ENCODE measurements at regions not wholly inside any gene's neighbourhood (a gene's known extent, or its start where the extent isn't known, plus 50 kb on each side); places are given as distances from the start of the nearest gene placed in this dataset.

DNA sequence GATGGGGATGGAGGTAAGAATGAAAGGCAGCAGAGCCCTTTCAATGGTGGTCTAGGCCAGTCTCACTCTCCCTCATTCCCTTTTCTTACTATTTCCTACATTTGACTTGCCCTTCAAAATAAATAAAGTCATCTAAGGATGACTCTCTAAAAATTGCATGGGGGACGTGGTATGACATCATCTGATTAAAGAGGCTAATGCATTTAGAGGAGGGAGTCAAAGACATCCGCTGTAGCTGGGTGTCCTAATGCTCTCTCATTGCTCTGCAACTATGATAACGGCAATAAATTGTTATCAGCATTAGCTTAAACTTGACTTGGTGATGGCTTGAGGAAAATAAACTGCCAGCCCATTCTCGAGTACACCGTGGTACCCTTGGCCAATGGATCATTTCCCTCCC is 225.6 kb upstream of the PBX1 start:
- no peak overlapping the region for H3K4me3 ChIP-seq (replicated peaks; ENCODE audit: low read depth, low read length)
- no peak for TF ChIP-seq CTCF (IDR thresholded peaks at IDR 0.05; ENCODE audit: low read depth, low read length, missing control alignments)
- no peak for DNase-seq (ENCODE audit: extremely low read depth, low read depth)

GRCh38 chr1:164337394-164337793 is 221.6 kb upstream of the PBX1 start:
- no peak for TF ChIP-seq CTCF (IDR thresholded peaks at IDR 0.05; ENCODE audit: low read depth, low read length, missing control alignments)
- no peak for DNase-seq (ENCODE audit: extremely low read depth, low read depth)
- no peak overlapping the region for H3K4me3 ChIP-seq (replicated peaks; ENCODE audit: low read depth, low read length)

DNA sequence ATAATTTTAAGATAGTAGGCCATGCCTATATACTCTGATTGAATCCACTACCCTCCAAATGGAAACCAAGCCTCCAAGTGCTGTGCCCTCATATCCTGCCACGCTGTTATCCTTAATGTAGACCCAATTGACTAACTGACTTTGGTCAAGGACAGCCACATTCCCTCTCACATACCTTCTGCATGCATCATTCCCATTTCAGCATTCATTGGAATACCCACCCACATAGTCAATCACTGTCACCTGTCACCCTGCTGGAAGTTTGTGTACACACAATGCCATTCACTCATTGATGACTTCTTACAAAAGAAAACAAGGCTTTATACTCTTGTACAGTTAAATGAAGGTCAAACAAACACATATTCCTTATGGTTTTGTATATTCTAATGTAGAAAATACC is 221.1 kb upstream of the PBX1 start:
- no peak for TF ChIP-seq CTCF (IDR thresholded peaks at IDR 0.05; ENCODE audit: low read depth, low read length, missing control alignments)

GRCh38 chr1:164343189-164343588 is 215.8 kb upstream of the PBX1 start:
- no peak for TF ChIP-seq CTCF (IDR thresholded peaks at IDR 0.05; ENCODE audit: low read depth, low read length, missing control alignments)
- no peak for DNase-seq (ENCODE audit: extremely low read depth, low read depth)
- no peak overlapping the region for H3K4me3 ChIP-seq (replicated peaks; ENCODE audit: low read depth, low read length)

More for the DNA sequence above, 221.1 kb upstream of the PBX1 start:
- DNase-seq (ENCODE audit: extremely low read depth, low read depth) = no peak
- no peak overlapping the region for H3K4me3 ChIP-seq (replicated peaks; ENCODE audit: low read depth, low read length)

GRCh38 chr1:164347980-164348379 is 211.0 kb upstream of the PBX1 start:
- TF ChIP-seq CTCF (IDR thresholded peaks at IDR 0.05; ENCODE audit: low read depth, low read length, missing control alignments) = no peak
- H3K4me3 ChIP-seq (replicated peaks; ENCODE audit: low read depth, low read length) = no peak overlapping the region
- no peak for DNase-seq (ENCODE audit: extremely low read depth, low read depth)

- DNase-seq (ENCODE audit: extremely low read depth, low read depth) = no peak
- no peak for TF ChIP-seq CTCF (IDR thresholded peaks at IDR 0.05; ENCODE audit: low read depth, low read length, missing control alignments)
- H3K4me3 ChIP-seq (replicated peaks; ENCODE audit: low read depth, low read length) = no peak overlapping the region
These were observed 202.5 kb upstream of the PBX1 start for GRCh38 chr1:164356511-164356910.

DNA sequence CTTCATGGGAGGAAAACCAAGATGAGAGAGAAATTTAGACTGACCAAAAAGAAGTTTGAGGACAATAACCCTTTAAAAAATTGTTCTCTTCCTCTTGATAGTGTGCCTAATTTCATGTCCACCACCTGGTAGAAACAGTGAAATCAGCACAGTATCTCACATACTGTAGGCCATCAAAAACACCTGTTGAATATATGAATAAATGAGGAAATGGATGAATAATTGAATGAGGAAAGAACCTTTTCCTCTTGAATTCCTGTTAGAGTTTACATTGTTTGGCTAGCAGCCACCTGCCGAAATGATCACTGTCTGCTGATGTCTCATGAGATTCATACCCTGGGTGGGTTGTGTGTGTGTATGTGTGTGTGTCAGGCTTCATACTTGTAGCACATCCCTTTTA is 198.7 kb upstream of the PBX1 start:
- no peak for TF ChIP-seq CTCF (IDR thresholded peaks at IDR 0.05; ENCODE audit: low read depth, low read length, missing control alignments)

More for the DNA sequence above, 198.7 kb upstream of the PBX1 start:
- no peak overlapping the region for H3K4me3 ChIP-seq (replicated peaks; ENCODE audit: low read depth, low read length)
- DNase-seq (ENCODE audit: extremely low read depth, low read depth) = no peak
